ENCODE measurements at regions not wholly inside any gene's neighbourhood (a gene's known extent, or its start where the extent isn't known, plus 50 kb on each side); places are given as distances from the start of the nearest gene placed in this dataset.

GRCh38 chr20:4427940-4428586 is 179.0 kb upstream of the ADRA1D start:
- no peak for DNase-seq

DNA sequence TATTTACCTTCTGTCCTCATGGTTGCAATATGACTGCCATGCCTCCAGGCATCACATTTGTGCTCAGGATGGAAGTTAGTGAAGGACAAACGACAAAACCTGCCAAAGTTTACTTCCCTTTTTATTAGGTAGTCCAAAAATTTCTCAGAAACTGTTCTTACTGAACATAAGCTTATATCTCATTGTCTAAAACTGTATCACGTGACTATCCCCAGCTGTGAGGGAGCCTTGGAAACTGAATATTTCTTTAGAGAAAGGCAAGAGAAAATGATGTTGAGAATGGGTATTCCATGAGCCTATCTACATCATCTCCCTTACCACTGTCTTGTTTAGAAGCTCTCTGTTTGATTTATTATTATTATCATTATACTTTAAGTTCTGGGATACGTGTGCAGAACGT is 169.1 kb upstream of the ADRA1D start:
- no peak for DNase-seq

- DNase-seq: no peak
These were observed 166.2 kb upstream of the ADRA1D start for GRCh38 chr20:4415281-4415680.

GRCh38 chr20:4413314-4414049 is 164.4 kb upstream of the ADRA1D start:
- no peak for DNase-seq

DNA sequence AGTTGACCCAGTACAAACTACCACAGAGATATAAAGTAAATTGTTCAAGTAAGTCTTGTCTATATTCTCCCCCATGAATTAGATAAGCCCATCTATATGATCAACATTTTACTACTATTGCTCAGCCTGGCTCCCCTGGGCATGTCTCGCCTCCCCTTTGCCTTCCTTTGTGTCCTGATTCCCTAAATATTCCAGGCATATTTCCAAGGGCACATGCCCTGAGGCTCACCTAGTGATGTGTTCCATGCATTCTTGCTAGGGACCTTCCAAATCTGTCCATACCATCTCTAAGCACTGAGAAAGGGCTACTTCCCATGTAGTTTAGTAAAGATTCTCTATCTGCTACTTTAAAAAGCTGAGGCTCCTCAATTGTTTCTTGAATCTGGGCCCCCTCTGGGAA is 163.1 kb upstream of the ADRA1D start:
- no peak for DNase-seq

- no peak for DNase-seq
These were observed 162.7 kb upstream of the ADRA1D start for GRCh38 chr20:4411744-4412143.

- no peak for DNase-seq
These were observed 157.5 kb upstream of the ADRA1D start for GRCh38 chr20:4406627-4407026.

DNA sequence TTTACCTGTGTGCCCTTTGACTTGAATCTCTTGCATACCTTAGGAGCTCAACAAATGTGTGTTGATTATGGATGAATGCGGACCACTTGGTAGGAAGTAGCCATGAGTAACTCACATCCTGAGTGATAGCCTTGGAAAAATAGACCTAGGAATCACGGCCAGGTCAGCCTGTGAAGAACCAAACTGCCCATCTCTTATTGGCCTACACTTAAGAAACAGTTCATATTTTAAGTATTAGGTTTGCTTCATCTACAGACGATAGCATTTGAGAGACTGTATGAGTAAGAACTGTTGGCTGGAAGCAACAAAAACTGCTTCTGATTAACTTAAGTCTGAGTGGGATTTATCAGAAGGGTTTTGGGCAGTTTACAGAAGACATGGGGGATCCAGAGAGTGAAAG is 152.5 kb upstream of the ADRA1D start:
- no peak for DNase-seq

- no peak for DNase-seq
These were observed 135.9 kb upstream of the ADRA1D start for GRCh38 chr20:4384961-4385360.

- DNase-seq: no peak
These were observed 134.9 kb upstream of the ADRA1D start for GRCh38 chr20:4383961-4384360.

DNA sequence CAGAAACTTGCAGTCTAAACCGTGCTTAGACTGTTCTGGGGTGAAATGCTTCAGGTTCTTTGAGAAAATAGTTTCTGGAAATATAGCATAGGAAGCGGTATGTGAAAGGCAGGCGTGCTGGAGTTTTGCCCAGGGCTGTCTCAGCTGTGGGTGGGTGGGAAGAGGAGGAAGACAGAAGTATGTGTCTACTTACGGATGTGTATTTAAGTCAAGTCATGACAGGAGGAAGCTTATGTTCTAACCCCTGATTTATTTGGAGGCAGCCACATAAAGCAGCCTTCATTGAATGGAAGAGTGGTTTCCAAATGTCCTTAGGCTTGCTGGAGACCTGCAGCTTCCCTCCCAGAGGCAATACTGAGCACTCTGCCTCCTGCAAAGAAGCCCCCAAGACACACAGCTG is 126.8 kb upstream of the ADRA1D start:
- no peak for DNase-seq

DNA sequence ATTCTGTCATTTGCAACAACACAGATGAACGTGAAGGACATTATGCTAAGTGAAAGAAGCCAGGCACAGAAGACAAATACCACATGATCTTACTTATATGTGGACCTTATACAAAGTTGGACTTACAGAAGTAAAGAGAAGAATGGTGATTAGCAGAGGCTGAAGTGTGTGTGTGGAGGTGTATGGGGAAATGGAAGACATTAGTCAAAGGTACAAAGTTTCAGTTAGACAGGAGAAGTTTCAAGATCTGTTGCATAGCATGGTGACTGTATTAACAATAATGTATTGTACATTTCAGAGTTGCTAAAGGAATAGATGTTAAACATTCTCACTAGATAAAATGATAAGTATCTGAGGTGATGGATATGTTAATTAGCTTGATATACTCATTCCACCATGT is 124.4 kb upstream of the ADRA1D start:
- DNase-seq: no peak

GRCh38 chr20:4371623-4372251 is 122.7 kb upstream of the ADRA1D start:
- no peak for DNase-seq

- no peak for DNase-seq
These were observed 121.8 kb upstream of the ADRA1D start for GRCh38 chr20:4370851-4371250.

- peak; percentile 53 for DNase-seq
These were observed 120.7 kb upstream of the ADRA1D start for GRCh38 chr20:4369798-4370124.

DNA sequence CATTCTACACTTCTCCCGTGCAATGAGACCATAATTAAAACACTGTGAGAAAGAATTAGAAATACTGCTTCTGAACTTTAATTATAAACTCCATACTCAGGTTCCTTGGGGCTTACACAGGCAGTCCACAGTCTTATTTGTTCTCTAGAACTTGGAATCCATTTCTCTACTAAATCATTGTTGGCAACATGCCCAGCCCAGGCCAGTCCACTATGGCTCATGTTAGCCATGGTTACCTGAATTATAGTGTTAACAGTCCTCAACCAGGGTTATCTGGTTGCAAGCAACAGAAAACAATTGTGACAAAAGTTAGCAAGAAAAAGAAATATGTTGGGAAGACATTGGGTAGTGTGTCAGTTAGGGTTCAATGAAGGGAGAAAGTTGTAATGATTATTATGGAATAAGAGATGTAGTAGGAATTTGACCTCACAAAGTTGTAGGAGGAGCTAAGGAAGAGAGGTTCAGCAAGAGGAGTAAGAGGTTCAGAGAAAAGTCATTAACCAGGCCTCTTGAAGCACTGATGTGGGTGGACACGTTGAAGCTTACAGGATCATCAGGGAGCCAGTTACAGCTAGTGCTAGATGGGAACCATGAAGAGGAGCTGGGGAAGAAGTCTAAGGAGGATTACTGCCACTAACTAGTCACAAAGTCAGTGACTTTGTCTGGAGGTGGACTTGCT is 120.2 kb upstream of the ADRA1D start:
- no peak for DNase-seq

GRCh38 chr20:4366076-4366475 is 117.0 kb upstream of the ADRA1D start:
- DNase-seq: no peak

GRCh38 chr20:4358552-4358951 is 109.5 kb upstream of the ADRA1D start:
- no peak for DNase-seq

- no peak for DNase-seq
These were observed 103.3 kb upstream of the ADRA1D start for GRCh38 chr20:4352348-4352747.

- no peak for DNase-seq
These were observed 101.0 kb upstream of the ADRA1D start for GRCh38 chr20:4350096-4350495.

DNA sequence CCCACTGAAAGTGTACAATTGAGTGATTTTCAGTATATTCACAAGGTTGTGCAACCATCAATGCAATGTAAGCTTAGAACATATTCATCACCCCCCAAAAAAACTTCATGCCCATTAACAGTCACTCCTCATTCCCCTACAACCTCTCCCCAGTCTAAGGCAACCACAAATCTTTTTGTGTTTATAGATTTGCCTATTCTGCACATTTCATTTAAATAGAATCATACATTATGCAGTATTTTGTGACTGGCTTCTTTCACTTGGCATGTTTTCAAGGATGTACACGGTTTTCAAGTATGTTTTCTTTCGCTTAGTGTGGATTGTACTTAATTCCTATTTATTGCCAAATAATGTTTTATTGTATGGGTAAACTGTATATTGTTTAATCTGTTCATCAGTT is 95.6 kb upstream of the ADRA1D start:
- no peak for DNase-seq

- DNase-seq: no peak
These were observed 93.5 kb upstream of the ADRA1D start for GRCh38 chr20:4342609-4343008.

DNA sequence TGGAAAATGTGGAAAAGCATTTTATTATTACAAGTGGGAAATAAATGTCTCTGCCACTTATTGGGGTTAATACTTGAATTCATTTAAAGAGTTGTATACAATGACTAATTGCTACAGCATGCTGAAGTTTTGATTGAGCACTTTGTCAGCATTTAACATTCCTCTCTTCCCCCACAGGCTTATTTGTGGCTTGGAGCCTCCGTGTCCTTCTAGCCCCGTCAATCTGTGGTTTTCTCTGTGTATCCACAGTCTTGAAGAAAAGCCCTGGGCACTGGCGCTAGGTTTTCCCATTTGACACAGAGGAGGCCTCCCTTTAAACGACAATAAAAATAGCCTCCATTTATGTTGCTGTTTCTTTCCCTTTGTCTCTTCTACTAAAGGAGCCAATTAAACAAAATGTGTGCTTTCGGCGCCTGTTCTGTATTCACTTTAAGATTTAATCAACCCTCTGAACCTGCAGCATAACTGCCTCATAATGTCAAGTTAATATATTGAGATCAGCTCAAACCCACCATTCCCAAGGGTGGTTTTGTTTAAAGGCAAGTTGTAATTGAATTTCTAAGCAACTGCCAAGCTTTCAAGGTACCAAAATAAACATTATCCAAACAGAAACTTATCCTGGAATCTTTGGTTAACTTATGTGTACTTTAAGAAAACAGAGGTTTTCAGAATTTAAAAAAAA is 92.9 kb upstream of the ADRA1D start:
- DNase-seq: no peak

Measured in stimulated activated CD8-positive, alpha-beta memory T cell treated with anti-CD3 and anti-CD28 coated beads, Interleukin-4, amount 100 ng/mL, for 48 hours (primary cell).